Neutrophil (primary cell): ENCODE measurements at regions not wholly inside any gene's neighbourhood (a gene's known extent, or its start where the extent isn't known, plus 50 kb on each side); places are given as distances from the start of the nearest gene placed in this dataset.

ENCODE experiments used
- H3K27ac ChIP-seq: fragments of 200-600 bp; sonication (generic); 2 replicates; pipeline ENCODE4 v1.5.1; 2016; ENCODE audit warnings: mild to moderate bottlenecking, moderate library complexity
- H3K27me3 ChIP-seq: fragments of 200-600 bp; sonication (generic); 2 replicates; pipeline ENCODE4 v1.6.0; 2016; ENCODE audit warnings: mild to moderate bottlenecking
- H3K36me3 ChIP-seq: fragments of 200-600 bp; sonication (generic); 2 replicates; pipeline ENCODE4 v1.5.1; 2017
- H3K4me1 ChIP-seq, 2 experiments: fragments of 200-600 bp in 1 of 2; sonication (generic) in 1 of 2; 1 replicate in 1 of 2; 2 replicates in 1 of 2; pipeline versions ENCODE4 v1.5.1 to v1.6.1; 2013 to 2016; ENCODE audit warnings: low read depth in 1 of 2, low read length in 1 of 2, mild to moderate bottlenecking in 1 of 2, moderate library complexity in 1 of 2; ENCODE audit not compliant: control insufficient read depth in 1 of 2, insufficient read depth in 1 of 2
- H3K4me3 ChIP-seq, 2 experiments: fragments of 200-600 bp in 1 of 2; sonication (generic) in 1 of 2; 1 replicate in 1 of 2; 2 replicates in 1 of 2; pipeline ENCODE4 v1.5.1; 2013 to 2016; ENCODE audit warnings: low read depth in 1 of 2, low read length in 1 of 2, mild to moderate bottlenecking in 1 of 2, moderate library complexity in 1 of 2
- H3K9me3 ChIP-seq: fragments of 200-600 bp; sonication (generic); 2 replicates; pipeline ENCODE4 v1.5.1; 2016
- TF ChIP-seq, protein P1 (sequence below): fragments of 200-600 bp; sonication (generic); IDR thresholded peaks from 2 replicates; pipeline ENCODE4 v1.5.1; 2016; ENCODE audit warnings: antibody characterized with exemption

DNA sequence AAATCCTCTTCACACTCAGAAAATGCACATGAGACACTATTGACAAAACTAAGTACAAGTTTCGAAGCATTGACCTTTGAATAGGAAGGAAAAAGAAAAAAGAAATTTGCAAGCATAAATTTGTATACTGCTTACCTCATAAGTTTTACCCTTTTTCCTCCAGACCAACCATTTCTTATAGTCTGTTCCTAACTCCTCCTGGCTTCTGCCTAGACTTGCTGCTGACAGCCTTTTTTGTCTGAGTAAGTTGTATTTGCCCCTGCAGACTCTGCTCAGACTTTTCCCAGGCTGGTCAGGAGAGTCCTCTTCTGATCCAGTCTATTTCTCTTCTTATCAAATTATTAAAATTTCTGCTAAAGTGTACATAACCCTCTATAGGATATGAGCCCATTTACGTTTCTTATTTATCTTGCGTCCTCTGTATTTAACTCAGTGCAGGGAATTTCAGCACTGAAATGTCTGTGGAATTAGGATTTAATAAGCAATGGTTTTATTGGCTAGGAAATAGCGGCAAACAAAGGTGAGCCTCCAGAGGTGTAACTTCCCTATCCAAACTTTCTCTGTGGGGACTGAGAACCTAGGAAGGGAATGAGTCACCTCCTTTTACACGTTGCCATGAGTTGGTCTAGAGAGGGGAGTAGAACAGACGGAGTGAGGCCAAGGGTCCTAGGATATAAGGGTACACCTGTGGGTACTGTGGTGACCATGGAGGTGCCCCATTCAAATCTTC lies 207.1 kb upstream of the MARCKS start:
- Histone ChIP-seq H3K4me1 (peaks cover 16 to 18% of the 10 kb centered on the region in 2 experiments), H3K36me3 (no peaks in the 10 kb centered on the region), H3K4me3 (no peak overlapping the region), H3K27ac (peak overlapping the region; percentile 53), H3K27me3 (no peaks in the 10 kb centered on the region), H3K9me3 (no peaks in the 10 kb centered on the region)
- TF ChIP-seq, protein P1, sequence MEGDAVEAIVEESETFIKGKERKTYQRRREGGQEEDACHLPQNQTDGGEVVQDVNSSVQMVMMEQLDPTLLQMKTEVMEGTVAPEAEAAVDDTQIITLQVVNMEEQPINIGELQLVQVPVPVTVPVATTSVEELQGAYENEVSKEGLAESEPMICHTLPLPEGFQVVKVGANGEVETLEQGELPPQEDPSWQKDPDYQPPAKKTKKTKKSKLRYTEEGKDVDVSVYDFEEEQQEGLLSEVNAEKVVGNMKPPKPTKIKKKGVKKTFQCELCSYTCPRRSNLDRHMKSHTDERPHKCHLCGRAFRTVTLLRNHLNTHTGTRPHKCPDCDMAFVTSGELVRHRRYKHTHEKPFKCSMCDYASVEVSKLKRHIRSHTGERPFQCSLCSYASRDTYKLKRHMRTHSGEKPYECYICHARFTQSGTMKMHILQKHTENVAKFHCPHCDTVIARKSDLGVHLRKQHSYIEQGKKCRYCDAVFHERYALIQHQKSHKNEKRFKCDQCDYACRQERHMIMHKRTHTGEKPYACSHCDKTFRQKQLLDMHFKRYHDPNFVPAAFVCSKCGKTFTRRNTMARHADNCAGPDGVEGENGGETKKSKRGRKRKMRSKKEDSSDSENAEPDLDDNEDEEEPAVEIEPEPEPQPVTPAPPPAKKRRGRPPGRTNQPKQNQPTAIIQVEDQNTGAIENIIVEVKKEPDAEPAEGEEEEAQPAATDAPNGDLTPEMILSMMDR, result no peak

DNA sequence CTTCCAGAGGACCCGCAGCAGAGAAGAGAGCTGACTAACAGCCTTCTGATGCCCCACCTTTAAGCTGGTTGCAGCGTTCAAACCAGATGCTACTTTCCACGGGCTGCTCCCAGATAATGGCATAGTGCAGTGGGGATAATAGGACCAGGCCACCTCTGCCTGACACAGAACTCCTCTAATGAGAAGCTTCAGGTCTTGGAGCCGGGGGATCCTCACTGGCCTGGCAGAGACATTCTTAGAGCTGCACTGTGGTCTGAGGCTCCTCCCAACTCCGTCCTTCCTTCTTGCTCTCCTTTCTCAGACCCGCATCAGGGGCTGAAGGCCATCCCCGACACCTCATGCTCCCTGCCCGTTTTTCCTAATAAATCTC lies 206.6 kb upstream of the MARCKS start:
- TF ChIP-seq, protein P1, result no peak
- H3K27ac ChIP-seq, result no peak overlapping the region
- H3K4me1 ChIP-seq, result peaks cover 16 to 18% of the 10 kb centered on the region in 2 experiments
- H3K4me3 ChIP-seq, result no peak overlapping the region
- H3K27me3 ChIP-seq, result no peaks in the 10 kb centered on the region
- H3K36me3 ChIP-seq, result no peaks in the 10 kb centered on the region
- no peaks in the 10 kb centered on the region for H3K9me3 ChIP-seq

DNA sequence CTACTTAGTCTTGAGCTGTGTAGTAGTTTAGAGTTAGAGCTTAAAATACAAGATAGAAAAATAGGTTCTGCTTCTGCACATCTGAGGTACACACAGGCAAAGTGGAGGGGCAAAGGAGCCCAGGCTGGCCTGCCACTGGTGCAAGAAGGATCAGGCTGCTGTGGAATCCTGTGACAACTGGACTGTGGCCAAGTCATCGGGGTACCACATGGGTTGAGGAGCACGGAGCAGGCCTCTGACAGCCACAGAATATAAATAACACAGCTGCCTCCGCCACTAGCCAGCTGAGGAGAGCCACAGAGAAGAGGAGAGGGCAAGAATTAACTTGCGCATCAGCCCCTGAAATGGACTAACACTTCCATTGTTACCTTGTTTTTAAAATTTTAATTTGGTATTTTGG lies 206.0 kb upstream of the MARCKS start:
- Histone ChIP-seq H3K4me3 (no peak overlapping the region), H3K4me1 (peaks cover 16 to 18% of the 10 kb centered on the region in 2 experiments), H3K27me3 (no peaks in the 10 kb centered on the region), H3K27ac (no peak overlapping the region), H3K9me3 (no peaks in the 10 kb centered on the region), H3K36me3 (no peaks in the 10 kb centered on the region)
- TF ChIP-seq, protein P1, result no peak

DNA sequence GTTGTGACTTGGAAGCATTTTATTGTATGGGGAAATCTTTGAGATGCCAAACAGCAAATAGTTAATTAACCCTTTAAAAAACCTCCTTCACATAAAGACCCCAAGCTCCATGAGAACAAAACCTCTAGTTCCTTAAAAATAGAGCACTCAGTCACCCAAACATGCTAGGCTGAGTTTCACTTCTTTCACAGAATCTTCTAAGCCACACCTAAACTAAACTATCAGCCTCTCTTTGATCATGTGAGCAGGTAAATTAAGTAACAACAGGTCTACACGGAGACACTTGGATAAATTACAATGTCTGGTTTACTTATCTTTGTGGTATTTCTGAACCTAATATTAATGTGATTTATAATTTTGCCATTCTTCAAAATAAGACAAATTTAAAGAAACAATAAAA lies 205.2 kb upstream of the MARCKS start:
- Histone ChIP-seq H3K27me3 (no peaks in the 10 kb centered on the region), H3K27ac (no peak overlapping the region), H3K9me3 (no peaks in the 10 kb centered on the region), H3K4me3 (no peak overlapping the region), H3K36me3 (no peaks in the 10 kb centered on the region), H3K4me1 (peaks cover 16 to 18% of the 10 kb centered on the region in 2 experiments)
- TF ChIP-seq, protein P1, result no peak

DNA sequence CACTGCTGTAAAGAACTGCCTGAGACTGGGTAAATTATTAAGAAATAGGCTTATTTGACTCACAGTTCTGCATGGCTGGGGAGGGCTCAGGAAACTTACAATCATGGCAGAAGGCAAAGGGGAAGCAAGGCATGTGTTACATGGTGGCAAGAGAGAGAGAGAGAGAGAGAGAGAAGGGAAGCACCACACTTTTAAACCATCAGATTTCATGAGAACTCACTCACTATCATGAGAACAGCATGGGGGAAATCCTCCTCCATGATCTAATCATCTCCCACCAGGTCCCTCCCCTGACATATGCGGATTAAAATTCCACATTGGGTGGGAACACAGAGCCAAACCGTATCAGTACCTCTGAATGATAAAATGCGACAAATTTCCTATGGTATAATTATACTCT lies 203.9 kb upstream of the MARCKS start:
- Histone ChIP-seq H3K9me3 (no peaks in the 10 kb centered on the region), H3K27ac (no peak overlapping the region), H3K36me3 (no peaks in the 10 kb centered on the region), H3K4me3 (no peak overlapping the region), H3K4me1 (peaks cover 16 to 18% of the 10 kb centered on the region in 2 experiments), H3K27me3 (no peaks in the 10 kb centered on the region)
- TF ChIP-seq, protein P1, result no peak
